ENCODE measurements at regions not wholly inside any gene's neighbourhood (a gene's known extent, or its start where the extent isn't known, plus 50 kb on each side); places are given as distances from the start of the nearest gene placed in this dataset.

DNA sequence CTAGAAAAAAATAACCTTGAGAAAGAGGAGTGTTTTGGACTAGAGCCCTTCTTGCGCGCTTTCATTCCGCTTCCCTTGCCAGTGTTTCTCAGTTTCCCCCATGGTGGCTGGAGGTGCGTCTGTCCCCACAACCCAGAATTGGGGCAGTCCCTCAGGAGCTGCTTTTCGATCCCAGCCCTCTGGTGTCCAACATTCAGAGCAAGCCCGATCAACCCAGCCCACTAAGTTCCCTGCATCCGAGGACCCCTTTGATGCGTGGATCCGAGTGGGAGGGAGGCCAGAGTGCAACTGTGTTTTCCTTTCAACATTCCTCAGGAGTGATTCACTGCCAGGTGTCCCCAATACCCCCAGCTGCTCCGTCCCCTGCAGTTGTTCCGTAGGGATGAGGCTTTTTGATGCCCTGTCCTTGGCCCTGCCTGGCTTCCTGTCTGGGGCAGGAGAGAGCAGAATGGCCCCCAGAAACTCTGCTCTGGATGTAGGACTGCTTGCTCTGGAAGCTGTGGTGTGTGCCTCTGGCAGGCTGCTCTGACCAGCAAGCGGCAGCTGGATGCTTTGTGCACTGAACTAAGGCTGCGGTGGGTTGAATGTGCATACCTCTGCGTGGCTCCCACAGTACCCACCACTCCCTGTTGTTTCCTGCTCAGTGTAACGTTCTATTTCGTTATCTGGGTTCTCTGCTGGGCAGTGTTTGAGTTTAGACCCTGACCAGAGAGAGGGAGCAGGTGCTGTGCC, 117.5 kb downstream of the BOD1 start:
- no peak overlapping the region for H2AFZ ChIP-seq (ENCODE audit: low read length)

DNA sequence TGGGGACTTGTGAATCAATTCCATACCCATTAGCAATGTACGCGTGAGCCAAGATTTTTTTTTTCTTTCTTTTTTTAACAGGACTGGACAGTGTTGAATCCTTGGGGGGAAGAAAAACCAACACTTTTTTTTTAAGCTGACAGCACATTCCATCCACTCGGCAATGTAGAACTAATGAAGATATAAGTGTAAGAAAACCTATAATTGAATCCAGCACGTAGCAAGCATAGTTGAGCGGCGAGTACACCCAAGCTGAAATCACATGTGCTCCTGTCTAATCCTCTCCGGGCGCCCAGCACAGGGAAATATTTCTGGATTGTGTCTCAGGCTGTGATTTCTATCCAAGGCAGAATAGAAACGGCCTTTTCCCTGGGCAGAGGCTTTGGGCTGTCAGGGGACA, 118.2 kb downstream of the BOD1 start:
- H3K4me2 ChIP-seq (ENCODE audit: low read length): no peak overlapping the region
- POLR2A ChIA-PET (ENCODE audit: unreplicated experiment): no interaction called here
- no peaks in the 10 kb centered on the region for H4K20me1 ChIP-seq (ENCODE audit: low read length)
- DNase-seq (no peak), ATAC-seq (no peak)
- H3K27ac ChIP-seq (ENCODE audit: low read length): no peak overlapping the region
- TF ChIP-seq, protein P1, sequence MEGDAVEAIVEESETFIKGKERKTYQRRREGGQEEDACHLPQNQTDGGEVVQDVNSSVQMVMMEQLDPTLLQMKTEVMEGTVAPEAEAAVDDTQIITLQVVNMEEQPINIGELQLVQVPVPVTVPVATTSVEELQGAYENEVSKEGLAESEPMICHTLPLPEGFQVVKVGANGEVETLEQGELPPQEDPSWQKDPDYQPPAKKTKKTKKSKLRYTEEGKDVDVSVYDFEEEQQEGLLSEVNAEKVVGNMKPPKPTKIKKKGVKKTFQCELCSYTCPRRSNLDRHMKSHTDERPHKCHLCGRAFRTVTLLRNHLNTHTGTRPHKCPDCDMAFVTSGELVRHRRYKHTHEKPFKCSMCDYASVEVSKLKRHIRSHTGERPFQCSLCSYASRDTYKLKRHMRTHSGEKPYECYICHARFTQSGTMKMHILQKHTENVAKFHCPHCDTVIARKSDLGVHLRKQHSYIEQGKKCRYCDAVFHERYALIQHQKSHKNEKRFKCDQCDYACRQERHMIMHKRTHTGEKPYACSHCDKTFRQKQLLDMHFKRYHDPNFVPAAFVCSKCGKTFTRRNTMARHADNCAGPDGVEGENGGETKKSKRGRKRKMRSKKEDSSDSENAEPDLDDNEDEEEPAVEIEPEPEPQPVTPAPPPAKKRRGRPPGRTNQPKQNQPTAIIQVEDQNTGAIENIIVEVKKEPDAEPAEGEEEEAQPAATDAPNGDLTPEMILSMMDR (conservative IDR thresholded peaks at IDR 0.05; ENCODE audit: low read depth, low read length): no peak
- TF ChIP-seq EZH2phosphoT487 (IDR thresholded peaks at IDR 0.05; ENCODE audit: borderline replicate concordance, low read length) (no peak), EZH2 (IDR thresholded peaks at IDR 0.05; ENCODE audit: low read length, unreplicated experiment) (no peak)
- no peak overlapping the region for H3K4me3 ChIP-seq (ENCODE audit: low read length)
- BruUV-seq (replicated peaks): no TSS peak
- intact Hi-C loops (cut with micrococcal nuclease): no loop called here
- H3K4me1 ChIP-seq (ENCODE audit: insufficient read depth, low read length): no peaks in the 10 kb centered on the region
- no peak overlapping the region for H2AFZ ChIP-seq (ENCODE audit: low read length)
- no peak overlapping the region for H3K9ac ChIP-seq (ENCODE audit: low read length)
- H3K79me2 ChIP-seq (ENCODE audit: low read length): no peaks in the 10 kb centered on the region
- CTCF ChIA-PET: no interaction called here
- no peaks in the 10 kb centered on the region for H3F3A ChIP-seq (ENCODE audit: low read length, unreplicated experiment)
- no peaks in the 10 kb centered on the region for H3K27me3 ChIP-seq (ENCODE audit: low read length)
- H3K9me2 ChIP-seq (replicated peaks; ENCODE audit: low read length): no peaks in the 10 kb centered on the region
- no peaks in the 10 kb centered on the region for H3K36me3 ChIP-seq (ENCODE audit: low read depth, low read length)
- H3K9me3 ChIP-seq (ENCODE audit: low read length): no peaks in the 10 kb centered on the region

More for the DNA sequence above, 117.5 kb downstream of the BOD1 start:
- no peak overlapping the region for H3K4me2 ChIP-seq (ENCODE audit: low read length)
- H3K9me2 ChIP-seq (replicated peaks; ENCODE audit: low read length): no peaks in the 10 kb centered on the region
- no peak overlapping the region for H3K4me3 ChIP-seq (ENCODE audit: low read length)
- DNase-seq (no peak), ATAC-seq (no peak)
- no peaks in the 10 kb centered on the region for H4K20me1 ChIP-seq (ENCODE audit: low read length)
- no peaks in the 10 kb centered on the region for H3F3A ChIP-seq (ENCODE audit: low read length, unreplicated experiment)
- H3K27me3 ChIP-seq (ENCODE audit: low read length): no peaks in the 10 kb centered on the region
- H3K9ac ChIP-seq (ENCODE audit: low read length): no peak overlapping the region
- no TSS peak for BruUV-seq (replicated peaks)
- CTCF ChIA-PET: no interaction called here
- no peaks in the 10 kb centered on the region for H3K36me3 ChIP-seq (ENCODE audit: low read depth, low read length)
- POLR2A ChIA-PET (ENCODE audit: unreplicated experiment): no interaction called here
- no peaks in the 10 kb centered on the region for H3K9me3 ChIP-seq (ENCODE audit: low read length)
- no peaks in the 10 kb centered on the region for H3K79me2 ChIP-seq (ENCODE audit: low read length)
- TF ChIP-seq, protein P1 (conservative IDR thresholded peaks at IDR 0.05; ENCODE audit: low read depth, low read length): no peak
- TF ChIP-seq EZH2phosphoT487 (IDR thresholded peaks at IDR 0.05; ENCODE audit: borderline replicate concordance, low read length): no peak
- no peak for TF ChIP-seq EZH2 (IDR thresholded peaks at IDR 0.05; ENCODE audit: low read length, unreplicated experiment)
- intact Hi-C loops (cut with micrococcal nuclease): no loop called here
- H3K4me1 ChIP-seq (ENCODE audit: insufficient read depth, low read length): no peaks in the 10 kb centered on the region
- H3K27ac ChIP-seq (ENCODE audit: low read length): no peak overlapping the region

DNA sequence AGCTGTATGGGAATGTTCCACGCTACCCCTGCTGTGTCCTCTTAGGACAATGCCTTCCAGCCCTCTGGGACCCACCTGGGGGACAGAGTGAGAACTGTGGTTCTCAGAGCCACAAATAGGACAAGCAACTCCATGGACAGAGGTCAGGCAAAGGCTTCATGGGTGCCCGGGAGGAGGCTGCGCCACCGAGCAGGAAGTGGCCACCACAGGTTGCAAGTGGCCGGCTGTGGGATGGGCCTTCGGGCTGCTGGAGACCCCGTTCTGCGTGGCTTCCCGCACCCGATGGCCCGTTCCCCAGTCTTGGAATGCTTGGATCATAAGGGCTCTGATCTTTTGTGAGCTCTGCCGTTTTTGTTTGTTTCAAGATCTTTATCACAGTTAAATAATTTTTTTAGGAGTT, 118.8 kb downstream of the BOD1 start:
- DNase-seq (no peak), ATAC-seq (no peak)
- no peaks in the 10 kb centered on the region for H3K9me2 ChIP-seq (replicated peaks; ENCODE audit: low read length)
- H2AFZ ChIP-seq (ENCODE audit: low read length): no peak overlapping the region
- H3F3A ChIP-seq (ENCODE audit: low read length, unreplicated experiment): no peaks in the 10 kb centered on the region
- H3K9ac ChIP-seq (ENCODE audit: low read length): no peak overlapping the region
- H3K36me3 ChIP-seq (ENCODE audit: low read depth, low read length): no peaks in the 10 kb centered on the region
- H3K4me1 ChIP-seq (ENCODE audit: insufficient read depth, low read length): no peaks in the 10 kb centered on the region
- H3K79me2 ChIP-seq (ENCODE audit: low read length): no peaks in the 10 kb centered on the region
- intact Hi-C loops (cut with micrococcal nuclease): no loop called here
- no peaks in the 10 kb centered on the region for H3K27me3 ChIP-seq (ENCODE audit: low read length)
- TF ChIP-seq EZH2 (IDR thresholded peaks at IDR 0.05; ENCODE audit: low read length, unreplicated experiment) (no peak), EZH2phosphoT487 (IDR thresholded peaks at IDR 0.05; ENCODE audit: borderline replicate concordance, low read length) (no peak)
- TF ChIP-seq, protein P1 (conservative IDR thresholded peaks at IDR 0.05; ENCODE audit: low read depth, low read length): no peak
- ChIA-PET CTCF (no interaction called here), POLR2A (ENCODE audit: unreplicated experiment) (no interaction called here)
- no peak overlapping the region for H3K4me2 ChIP-seq (ENCODE audit: low read length)
- H3K27ac ChIP-seq (ENCODE audit: low read length): no peak overlapping the region
- BruUV-seq (replicated peaks): no TSS peak
- H4K20me1 ChIP-seq (ENCODE audit: low read length): no peaks in the 10 kb centered on the region
- H3K4me3 ChIP-seq (ENCODE audit: low read length): no peak overlapping the region
- no peaks in the 10 kb centered on the region for H3K9me3 ChIP-seq (ENCODE audit: low read length)

All from PC-3 (cell line).